GDM1 (cell line): ENCODE measurements at regions not wholly inside any gene's neighbourhood (a gene's known extent, or its start where the extent isn't known, plus 50 kb on each side); places are given as distances from the start of the nearest gene placed in this dataset.

Experiments
- DNase-seq: peaks from one replicate; lab custom pipeline; 2025; lab: John Stamatoyannopoulos, UW

DNA sequence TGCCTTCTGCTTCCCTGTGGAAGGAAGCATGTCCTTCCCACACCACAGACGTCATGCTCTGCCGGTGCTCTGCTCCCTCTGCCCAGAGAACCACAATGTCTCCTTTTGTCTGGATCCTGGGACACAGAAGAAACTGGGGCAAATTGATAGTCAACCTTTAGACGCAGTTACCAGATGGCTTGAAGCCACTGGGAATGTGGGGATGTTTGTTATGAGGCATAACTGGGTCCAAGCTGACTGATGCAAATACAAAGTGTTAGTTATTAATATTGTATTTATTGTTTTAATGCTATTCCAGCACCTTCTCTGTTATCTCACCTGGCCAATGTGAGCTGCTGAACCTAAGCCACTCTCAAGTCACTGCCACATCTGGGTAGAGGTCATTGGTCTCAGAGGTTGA is 322.2 kb downstream of the SHANK2 start:
- no peak for DNase-seq

DNA sequence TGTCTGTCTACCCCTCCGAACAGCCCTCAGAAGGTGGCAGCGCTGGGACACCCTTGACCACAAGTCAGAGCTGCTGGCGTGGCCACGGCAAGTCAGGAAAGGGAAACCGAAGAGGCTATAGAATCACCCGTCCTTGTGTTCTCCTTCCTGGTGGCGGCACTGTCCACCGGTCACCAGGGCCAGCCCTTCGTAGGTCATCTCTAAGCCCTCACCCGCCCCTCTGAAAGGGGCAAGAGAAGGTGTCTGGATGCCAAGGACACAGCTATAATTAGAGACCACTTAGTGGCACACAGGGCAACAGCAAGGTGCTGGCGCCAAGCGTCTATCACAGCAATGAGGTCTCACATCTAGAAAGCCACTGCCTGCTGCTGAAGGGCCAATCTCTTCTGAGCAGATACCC is 320.9 kb downstream of the SHANK2 start:
- DNase-seq, result no peak

- DNase-seq, result no peak
Observed at GRCh38 chr11:70933981-70934583, 318.3 kb downstream of the SHANK2 start.

GRCh38 chr11:70935006-70935768 is 317.2 kb downstream of the SHANK2 start:
- DNase-seq, result no peak

GRCh38 chr11:70942593-70942992 is 309.8 kb downstream of the SHANK2 start:
- DNase-seq, result no peak

DNA sequence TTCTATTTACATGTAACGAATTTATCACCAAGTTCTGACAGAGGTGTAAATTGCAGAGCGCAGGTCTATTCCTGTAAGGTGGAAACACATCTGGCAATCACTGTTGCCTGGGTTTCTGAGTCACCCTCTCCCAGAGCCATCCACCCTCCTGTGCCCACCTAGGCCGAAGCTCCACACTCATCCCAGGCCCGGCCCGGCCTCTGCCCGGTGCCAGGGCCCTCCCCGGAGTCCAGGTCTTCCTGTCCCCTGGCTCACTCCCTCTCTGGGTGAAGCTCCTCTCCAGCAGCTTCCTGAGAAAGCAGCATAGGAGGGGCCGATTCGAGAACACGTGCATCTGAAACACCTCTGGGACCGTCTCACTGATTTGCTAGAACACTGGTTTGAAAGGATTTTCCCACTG is 308.2 kb downstream of the SHANK2 start:
- no peak for DNase-seq

GRCh38 chr11:70944636-70945035 is 307.7 kb downstream of the SHANK2 start:
- no peak for DNase-seq

GRCh38 chr11:70948398-70948797 is 304.0 kb downstream of the SHANK2 start:
- no peak for DNase-seq

DNA sequence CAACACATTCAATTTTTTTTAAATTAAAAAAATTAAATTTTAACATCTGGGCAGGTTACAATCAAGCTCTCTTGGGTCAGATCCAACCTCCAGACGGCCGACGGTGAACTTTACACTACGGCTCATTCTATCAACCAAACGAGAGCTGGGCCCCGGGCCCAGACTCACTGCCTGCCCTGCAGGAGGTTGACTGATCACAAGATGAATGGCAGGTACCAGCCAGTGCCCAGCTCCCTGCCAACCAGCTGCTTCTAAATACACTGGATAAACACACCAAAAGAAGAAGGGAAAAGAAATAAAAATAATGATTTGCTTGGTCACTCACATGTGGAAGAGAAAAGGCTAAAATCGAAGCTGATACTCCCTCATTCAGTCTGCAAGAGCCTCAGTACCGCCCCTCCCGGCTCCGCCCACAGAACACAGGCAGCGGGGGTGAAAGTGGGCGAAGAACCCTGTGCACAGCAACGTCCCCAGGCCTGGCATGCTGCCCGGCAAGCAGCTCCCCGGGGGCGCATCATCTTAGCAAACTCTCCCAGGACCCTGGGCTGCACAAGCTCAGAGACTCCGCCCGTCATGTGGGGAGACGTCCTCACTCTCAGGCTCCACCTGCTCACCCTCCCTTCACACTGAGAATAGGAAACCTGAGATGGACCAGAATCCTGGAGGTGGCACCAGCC is 303.4 kb downstream of the SHANK2 start:
- no peak for DNase-seq

DNA sequence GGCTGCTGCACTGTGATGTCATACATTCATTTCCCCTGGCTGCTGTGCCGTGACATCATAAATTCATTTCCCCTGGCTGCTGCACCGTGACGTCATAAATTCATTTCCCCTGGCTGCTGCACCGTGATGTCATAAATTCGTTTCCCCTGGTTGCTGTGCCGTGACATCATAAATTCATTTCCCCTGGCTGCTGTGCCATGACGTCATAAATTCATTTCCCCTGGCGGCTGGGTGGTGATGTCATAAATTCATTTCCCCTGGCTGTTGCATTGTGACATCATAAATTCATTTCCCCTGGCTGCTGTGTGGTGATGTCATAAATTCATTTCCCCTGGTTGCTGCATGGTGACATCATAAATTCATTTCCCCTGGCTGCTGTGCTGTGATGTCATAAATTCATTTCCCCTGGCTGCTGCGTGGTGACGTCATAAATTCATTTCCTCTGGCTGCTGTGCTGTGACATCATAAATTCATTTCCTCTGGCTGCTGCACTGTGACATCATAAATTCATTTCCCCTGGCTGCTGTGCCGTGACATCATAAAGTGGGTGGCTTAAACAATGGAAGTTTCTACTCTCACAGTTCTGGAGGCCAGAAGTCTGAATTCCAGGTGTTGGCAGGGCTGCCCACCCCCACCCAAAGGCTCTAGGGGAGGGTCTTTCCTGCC is 301.1 kb downstream of the SHANK2 start:
- no peak for DNase-seq

GRCh38 chr11:70952191-70952590 is 300.2 kb downstream of the SHANK2 start:
- DNase-seq, result no peak

- DNase-seq, result no peak
Observed at GRCh38 chr11:70953720-70954119, 298.7 kb downstream of the SHANK2 start.

DNA sequence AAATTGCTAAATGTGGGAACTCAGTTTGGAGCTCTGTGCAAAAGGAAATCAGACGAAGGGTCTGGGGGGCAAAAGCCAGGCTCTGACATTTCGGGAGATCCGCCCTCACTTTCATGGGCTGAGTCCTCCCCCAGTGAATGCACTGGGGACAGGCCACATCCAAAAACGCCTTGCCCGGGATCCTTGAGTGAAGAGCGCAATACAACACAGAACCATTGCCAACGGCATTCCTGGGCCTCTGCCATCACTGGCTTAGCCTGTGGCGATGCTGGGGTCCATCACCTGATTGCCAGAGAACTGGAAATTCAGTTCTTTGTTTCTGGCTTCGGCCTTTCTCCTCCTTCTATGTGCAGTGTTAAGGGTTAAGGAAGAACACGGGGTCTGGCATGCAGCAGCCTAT is 297.9 kb downstream of the SHANK2 start:
- DNase-seq, result no peak
